ENCODE measurements at regions not wholly inside any gene's neighbourhood (a gene's known extent, or its start where the extent isn't known, plus 50 kb on each side); places are given as distances from the start of the nearest gene placed in this dataset.

- TF ChIP-seq POLR2A (IDR thresholded peaks at IDR 0.05) (no peak), CTCF (IDR thresholded peaks at IDR 0.05 in 8 of 11, conservative IDR thresholded peaks at IDR 0.05 in 3 of 11) (no peak), POLR2AphosphoS5 (IDR thresholded peaks at IDR 0.05) (no peak)
Measured at GRCh38 chr5:166570865-166571264, 1720.6 kb upstream of the WWC1 start.
